HG03520 (cell line): ENCODE measurements at regions not wholly inside any gene's neighbourhood (a gene's known extent, or its start where the extent isn't known, plus 50 kb on each side); places are given as distances from the start of the nearest gene placed in this dataset.
"Not testable (repeated sequence)": the region's sequence is repeated elsewhere in the genome, so short reads cannot be mapped to it uniquely, and the experiment has no call there.

ENCODE experiments used
- ATAC-seq: cut with Tn5 transposase; IDR thresholded peaks from one replicate; pipeline ENCODE4 v1.9.1; 2021; ENCODE audit warnings: mild to moderate bottlenecking, moderate library complexity; ENCODE audit not compliant: unreplicated experiment

DNA sequence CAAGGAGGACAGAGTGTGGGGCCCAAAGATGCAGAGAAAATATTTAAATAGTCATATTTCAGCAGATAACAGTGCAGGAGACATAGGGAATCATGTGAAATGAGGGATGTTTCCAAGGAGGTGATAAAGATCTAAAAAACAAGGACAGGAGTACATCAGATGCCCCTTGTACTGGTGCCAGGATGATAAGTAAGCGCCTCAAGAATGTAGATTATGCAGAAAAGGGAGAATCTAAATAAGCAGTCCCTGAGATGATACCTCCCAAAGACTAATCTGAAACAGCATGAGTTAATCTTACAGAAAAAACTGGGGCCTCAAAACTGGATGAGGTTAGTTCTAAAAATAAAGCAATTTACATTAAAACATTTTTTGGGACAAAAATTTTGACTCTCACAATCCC, 136.1 kb upstream of the WDFY3 start:
- ATAC-seq = no peak

DNA sequence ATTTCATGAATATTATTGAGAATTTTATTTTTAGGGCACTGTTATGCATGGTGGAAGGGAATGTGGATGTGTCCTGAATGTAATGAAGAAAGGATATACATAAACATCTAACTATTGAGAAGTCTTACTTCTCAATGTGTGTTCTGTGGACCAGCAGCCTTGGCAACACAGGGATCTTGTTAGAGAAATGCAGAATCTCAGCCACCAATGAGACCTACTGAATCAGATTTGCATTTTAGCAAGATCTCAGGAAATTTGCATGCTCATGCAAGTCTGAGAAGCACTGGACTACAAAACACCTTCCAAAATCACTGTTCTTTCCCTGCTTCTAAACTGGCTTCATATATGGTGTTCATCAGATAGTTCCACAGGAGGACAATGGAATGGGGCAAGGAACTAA, 139.7 kb upstream of the WDFY3 start:
- ATAC-seq = no peak

DNA sequence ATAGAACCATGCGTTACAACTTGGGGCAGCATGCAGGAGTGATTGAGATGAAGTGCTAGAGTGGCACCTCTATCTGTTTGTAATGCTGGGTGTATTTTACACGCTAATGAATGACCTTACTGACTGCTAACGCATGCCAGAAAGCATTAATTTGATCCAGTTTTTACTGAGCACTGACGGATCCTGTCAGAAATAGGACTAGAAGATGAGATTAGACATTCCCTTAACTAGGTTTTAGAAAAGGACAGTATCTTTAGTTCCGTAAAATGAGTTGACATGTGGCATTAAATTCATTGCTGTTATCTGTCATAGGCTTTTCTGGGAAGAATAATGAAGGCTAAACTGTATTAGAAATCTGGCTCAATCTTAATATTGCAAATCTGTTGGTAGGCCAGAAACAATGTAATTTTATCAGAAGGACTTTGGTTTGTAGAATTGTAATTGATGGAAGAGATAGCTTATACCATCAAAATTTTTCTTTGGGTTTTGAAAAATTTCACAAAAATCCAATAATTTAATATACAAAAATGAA, 140.4 kb upstream of the WDFY3 start:
- no peak for ATAC-seq

DNA sequence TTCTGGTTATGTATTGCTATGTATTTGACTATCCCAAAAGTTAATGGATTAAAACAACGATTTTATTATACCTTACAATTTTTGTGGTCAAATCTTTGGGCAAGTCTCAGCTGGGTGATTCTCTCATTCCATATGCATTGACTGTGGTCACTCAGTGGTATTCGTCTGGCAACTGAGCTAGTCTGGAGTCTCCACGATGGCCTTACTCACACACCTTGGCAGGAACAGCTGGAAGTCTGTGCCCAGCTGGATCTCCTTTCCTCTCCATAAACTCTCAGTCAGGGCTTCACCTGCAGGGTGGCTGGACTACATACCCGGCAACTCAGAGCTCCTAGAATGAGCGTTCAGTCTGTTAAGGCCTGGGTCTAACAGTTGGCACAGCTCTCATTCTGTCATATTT, 141.1 kb upstream of the WDFY3 start:
- no peak for ATAC-seq

DNA sequence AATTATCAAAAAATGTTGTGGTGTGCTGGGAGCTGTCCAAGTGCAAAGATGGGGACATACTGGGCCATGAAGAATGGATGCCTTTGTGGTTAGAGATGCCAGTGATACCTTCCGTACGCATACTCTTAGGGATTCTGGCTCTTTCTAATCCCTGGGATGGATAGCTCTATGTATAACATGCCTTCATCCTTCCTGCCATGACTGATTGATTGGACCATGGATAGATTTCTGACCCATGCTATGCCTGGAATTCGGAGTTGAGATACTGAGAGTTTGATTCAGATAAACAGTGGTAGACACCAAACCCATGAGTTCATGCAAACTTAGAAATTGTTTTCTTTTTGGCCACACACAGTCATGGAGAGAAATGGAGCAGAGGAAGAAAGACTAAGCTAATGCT, 147.2 kb upstream of the WDFY3 start:
- ATAC-seq = no peak

DNA sequence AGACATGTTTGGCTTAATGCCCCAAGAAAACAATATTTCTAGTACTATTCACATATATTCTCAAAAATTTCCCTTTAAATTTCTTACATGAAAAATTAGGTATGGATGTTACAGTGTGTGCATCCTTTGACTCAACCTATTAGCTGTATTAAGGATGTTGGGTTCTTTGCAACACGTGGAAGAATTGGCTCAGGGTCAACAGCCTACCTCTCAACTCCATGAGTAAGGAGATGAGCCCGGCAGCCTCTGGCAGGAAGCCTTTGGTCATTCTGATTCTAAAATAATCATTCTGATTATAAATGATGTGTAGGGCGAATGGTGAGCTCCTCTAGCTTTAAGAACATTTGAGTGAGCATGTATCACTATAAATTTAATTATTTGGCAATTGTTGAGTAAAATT, 148.0 kb upstream of the WDFY3 start:
- ATAC-seq = no peak

DNA sequence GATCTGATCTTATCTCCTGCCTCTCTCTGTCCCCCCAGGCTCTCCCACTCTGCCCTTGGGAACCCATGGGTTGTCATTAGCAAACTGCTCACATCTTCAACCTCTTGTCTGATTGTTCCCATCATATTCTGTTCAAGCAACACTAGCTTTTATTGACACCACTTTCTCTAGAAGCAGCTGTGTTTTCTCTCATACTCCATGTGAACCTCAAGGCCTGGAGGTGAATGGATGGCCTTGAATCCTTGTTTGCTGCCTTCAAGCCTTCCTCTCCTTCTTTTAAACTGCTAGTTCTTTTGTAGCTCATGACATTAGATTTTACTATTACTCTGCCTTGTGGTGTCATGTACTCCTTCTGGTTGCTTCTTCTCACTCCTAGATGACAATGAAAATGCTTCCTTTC, 149.5 kb upstream of the WDFY3 start:
- no peak for ATAC-seq

DNA sequence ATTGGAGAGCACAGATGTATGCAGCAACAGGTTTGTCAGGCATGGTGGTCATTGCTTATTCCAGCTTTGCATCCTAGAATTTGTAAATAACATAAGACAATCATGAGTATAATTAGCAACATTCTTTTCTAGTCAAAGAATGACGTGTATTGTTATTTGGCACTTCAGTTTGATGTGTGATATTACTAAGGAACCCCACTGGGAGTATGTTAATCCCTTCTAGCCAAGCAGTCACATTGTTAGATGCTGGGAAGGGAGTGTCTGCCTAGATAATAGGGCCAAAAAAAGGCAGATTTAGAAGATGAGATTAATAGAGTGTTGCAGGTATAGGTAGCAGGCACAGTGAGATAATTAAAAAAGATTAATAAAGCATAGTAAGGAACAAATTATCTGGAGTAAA, 159.2 kb upstream of the WDFY3 start:
- no peak for ATAC-seq

DNA sequence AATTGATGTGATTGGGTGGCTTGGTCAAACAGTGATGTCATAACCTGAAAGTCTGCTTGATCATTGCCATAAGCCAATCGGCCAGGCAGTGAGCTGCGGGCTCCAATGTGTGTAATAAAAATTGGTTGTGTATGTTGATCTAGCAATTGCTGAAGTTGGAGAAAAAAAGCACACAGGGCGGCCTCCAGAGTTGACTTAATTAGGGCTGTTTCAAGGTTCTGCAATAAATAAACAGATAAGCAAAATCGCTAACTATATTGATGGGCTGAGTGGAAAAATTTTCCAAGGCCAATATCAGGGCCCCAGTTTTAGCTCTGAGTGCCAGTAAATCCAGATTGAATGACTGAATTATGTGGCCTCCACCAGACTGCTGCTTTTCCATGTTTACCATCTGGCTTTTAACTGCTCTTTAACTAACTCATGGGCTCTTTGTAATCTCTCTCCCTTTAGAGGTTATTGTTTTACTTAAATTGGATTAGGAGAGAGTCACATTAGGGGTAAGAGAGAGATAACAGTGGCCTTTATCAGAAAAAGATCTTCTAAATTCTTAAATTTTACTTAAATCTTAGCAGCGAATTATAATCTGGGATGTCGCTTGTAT, 160.6 kb upstream of the WDFY3 start:
- no peak for ATAC-seq

DNA sequence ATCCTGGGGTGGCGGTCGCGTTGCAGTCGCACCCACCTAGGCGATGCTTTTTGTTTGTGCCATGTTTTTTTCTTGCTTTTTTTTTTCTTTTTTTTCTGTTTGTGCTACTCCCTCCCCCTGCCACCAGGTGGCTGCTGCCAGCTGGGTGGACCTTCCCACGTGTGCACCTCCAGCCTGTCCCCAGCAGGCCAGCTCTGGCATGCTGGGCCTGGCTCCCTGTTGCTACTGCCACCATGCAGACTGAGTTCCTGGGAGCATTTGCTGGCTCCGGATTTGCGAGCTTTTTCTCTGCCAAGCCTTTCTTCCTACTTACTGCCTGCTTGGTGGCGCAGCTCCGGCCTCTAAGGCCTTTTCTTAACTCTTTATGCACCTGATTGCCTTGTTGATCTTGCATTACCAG, 161.2 kb upstream of the WDFY3 start:
- peak; percentile 99 for ATAC-seq

DNA sequence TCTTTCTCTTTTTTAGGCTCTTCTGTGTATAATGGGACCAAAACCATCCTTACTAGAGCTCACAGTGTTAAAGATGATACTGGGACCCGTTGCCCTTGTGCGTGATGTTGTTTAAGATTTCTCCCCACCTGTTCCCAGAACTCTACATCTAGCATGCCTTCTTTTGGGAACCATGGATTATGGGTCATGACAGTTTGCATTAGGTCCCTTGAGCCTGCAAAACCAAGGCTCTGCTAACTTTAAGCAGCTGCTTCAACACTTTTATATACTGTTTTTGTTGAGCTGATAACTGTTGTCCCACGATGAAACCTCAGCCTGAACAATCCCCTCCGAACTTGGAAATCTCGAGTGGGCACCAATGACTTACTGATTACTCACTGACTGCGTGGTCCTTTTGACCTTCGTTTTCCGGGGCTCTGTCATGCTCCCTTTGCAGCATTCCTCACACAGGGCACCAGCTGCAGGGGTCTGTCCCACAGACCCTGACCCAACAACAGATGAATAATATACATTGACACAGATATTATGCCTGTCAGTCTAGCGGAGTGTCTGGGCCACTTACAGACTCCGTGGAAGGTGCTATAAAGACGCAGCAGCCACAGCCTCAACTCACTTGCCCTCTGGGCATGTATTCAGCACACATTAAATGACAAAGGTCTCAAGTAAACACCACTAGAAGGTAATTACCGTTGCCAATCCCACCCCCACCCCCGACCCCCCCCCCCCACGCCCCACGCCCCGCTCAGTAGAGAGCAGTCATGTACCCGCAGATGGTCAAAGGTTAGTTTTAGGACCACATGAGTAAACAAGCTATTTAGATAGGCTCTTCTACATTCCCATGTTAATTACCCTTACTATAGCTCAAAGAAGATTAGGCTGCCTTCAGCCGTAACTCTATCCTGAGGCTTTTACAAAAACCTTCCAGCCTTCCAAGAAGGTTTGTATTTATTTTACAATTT, 162.0 kb upstream of the WDFY3 start:
- no peak for ATAC-seq

DNA sequence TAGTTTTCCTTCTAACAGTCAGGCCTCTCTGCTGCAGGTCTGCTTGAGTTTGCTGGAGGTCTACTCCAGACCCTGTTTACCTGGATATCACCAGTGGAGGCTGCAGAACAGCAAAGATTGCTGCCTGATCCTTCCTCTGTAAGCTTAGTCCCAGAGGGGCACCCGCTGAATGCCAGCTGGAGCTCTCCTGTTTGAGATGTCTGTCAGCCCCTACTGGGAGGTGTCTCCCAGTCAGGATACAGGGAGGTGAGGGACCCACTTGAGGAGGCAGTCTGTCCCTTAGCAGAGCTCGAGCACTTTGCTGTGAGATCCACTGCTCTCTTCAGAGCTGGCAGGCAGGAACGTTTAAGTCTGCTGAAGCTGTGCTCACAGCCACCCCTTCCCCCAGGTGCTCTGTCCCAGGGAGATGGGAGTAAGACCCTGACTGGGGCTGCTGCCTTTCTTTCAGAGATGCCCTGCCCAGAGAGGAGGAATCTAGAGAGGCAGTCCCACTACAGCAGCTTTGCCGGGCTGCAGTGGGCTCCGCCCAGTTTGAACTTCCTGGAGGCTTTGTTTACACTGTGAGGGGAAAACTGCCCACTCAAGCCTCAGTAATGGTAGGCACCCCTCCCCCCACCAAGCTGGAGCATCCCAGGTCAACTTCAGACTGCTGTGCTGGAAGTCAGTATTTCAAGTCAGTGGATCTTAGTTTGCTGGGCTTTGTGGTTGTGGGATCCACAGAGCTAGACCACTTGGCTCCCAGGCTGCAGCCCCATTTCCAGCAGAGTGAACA, 163.1 kb upstream of the WDFY3 start:
- not testable (repeated sequence) for ATAC-seq

DNA sequence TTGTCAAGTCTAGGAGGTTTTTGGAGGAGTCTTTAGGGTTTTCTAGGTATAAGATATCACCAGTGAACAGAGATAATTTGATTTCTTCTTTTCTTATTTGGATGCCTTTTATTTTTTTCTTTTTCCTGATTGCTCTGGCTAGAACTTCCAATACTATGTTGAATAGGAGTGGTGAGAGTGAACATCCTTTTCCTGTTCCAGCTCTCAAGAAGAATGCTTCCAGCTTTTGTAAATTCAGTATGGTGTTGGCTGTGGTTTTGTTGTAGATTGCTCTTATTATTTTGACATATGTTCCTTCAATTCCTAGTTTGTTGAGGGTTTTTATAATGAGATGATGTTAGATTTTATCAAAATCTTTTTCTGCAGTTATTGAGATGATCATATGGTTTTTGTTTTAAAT, 165.6 kb upstream of the WDFY3 start:
- ATAC-seq = no peak

DNA sequence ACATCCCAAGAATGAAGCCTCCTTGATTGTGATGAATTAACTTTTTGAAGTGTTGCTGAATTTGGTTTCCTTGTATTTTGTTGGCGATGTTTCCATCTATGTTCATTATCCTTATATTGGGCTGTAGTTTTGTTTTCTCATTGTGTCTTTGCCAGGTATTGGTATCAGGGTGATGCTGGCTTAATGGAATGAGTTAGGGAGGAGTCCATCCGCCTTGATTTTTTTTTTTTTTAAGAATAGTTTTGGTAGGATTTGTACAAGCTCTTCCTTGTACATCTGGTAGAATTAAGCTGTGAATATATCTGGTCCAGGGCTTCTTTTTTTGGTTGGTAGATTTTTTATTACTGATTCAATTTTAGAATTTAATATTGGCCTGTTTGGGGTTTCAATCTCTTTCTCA, 166.1 kb upstream of the WDFY3 start:
- ATAC-seq = no peak

DNA sequence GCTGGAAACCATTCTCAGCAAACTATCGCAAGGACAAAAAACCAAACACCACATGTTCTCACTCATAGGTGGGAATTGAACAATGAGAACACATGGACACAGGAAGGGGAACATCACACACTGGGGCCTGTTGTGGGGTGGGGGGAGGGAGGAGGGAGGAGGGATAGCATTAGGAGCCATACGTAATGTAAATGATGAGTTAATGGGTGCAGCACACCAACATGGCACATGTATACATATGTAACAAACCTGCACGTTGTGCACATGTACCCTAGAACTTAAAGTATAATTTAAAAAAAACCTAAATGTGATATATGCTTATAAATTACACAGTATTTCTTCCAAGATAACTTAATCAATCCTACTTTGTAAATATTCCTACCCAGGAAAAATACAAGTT, 173.3 kb upstream of the WDFY3 start:
- not testable (repeated sequence) for ATAC-seq

DNA sequence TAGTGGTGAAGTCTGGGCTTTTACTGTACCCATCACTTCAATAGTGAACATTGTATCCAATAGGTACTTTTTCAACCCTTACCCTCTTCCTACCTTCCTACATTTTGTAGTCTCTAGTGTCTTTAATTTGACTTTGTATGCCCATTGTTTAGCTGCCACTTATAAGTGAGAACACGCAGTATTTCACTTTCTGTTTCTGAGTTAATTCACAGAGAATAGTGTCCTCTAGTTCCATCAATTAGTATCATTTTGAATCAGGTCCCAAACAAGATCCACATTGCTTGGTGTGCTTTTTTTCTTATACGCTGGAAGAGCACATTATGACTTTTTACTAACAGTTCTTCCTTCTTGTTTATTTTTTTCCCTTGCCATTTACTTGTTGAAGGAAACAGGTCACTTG, 176.0 kb upstream of the WDFY3 start:
- ATAC-seq = no peak

DNA sequence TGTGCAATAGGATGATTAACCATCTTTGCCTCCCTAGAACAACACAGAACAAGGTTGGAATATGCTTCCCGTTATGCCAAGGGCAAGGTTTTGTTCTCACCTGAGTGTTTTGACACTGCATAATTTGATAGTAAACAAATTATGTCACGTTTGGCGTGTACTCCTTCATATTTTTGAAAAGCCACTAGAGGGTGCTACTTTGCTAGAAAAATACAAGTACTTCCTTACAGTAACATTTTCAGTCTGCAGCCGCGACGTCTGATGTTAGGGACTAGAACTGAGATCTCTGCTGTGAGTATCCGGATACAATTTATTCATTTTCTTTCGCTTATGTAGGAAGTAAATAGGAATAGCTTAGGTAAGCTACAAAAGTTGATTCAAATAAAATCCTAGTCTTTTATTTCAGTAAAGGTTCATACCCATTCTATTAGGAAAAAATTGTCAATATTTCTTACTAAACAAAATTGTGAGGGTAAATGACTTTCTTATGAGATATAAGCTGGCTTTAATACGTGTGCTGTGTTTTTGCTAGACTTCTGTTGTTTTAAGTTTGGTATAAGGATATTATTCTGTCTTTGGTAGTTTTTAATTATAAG, 181.1 kb upstream of the WDFY3 start:
- peak; percentile 84 for ATAC-seq

DNA sequence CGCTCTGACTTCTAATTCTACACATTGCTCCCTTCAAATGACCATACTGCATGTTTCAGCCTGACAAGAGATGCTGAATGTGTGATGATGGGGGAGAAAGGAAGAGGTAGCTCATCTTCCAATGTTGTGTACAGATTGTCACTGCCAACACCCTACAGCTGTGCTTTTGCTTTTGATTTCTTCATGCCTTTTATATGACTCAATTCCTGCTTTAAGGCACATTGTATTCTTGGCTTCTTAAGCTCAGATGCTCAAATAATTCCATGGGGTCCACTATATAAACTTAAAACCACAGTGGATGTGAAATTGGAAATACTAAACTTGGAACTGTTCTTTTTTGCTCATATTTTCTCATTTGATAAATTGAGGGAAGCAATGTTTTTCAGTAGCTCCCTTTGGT, 183.2 kb upstream of the WDFY3 start:
- ATAC-seq = no peak

DNA sequence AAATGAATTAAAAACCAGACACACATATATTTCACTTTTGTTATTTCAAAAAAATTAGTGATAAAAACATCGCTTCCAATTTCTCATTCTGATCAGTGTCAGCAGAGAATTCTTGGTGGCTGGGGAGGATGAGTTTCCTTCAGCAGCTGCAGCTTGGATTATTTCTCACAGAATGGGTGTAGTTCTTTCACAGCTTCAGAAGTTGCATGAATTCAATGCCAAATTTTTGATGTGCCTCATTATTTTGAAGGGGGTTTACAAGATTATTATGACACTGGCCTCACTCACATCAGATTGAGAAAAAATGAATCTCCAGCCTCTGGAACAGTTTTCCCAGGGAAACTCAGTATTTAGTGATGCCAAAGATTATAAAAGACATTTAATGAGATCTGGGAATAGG, 184.9 kb upstream of the WDFY3 start:
- no peak for ATAC-seq

DNA sequence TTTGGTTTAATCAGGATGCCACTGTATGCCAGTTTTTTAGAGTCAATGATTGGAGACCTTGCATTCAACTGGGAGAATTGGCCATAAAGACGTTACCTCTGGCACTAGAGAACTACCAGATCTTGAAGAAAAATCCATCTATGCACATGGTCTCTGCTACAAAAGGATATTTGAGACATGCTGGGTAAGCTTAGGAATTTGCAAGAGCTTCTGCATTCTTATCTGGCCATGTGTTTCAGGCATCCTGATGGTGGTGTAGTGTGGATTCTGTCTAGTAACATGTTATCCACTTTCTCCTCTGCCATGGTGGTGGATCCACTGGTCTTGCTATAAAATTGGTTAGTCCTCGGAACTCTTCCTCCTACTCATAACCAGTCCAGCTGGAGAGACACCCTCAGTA, 185.3 kb upstream of the WDFY3 start:
- ATAC-seq = no peak

DNA sequence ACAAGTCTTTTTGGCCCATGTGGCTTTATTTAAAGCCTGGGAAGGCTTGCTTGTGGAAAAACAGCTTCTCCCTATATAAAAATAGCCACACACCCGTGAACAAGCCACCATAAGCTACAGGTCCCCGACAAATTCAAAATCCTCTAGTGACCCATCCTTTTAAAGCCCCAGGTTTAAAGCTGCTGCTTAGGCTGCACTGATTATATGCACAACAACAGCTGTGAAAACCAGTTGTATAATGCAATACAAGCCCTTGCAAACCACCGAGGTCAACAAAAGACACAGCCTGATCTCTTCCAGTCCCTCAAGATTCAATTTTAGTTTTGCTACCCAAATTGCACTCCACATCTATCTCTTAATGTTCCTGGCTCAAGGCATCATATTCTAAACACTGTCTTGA, 186.0 kb upstream of the WDFY3 start:
- ATAC-seq = no peak
